ENCODE measurements at regions not wholly inside any gene's neighbourhood (a gene's known extent, or its start where the extent isn't known, plus 50 kb on each side); places are given as distances from the start of the nearest gene placed in this dataset.

- Mint-ChIP-seq H3K36me3 (ENCODE audit: low read depth, unreplicated experiment) (peaks cover 2% of the 10 kb centered on the region), H3K4me1 (ENCODE audit: low read depth, unreplicated experiment) (no peaks in the 10 kb centered on the region), H3K9me3 (ENCODE audit: unreplicated experiment) (peaks cover 18% of the 10 kb centered on the region), H3K4me3 (ENCODE audit: unreplicated experiment) (no peak overlapping the region), H3K27me3 (ENCODE audit: low read depth, unreplicated experiment) (peaks cover 15% of the 10 kb centered on the region), H3K27ac (ENCODE audit: unreplicated experiment) (no peak overlapping the region)
- peak overlapping the region; percentile 13 for H3K4me2 ChIP-seq (ENCODE audit: low read length)
- H3K79me2 ChIP-seq (ENCODE audit: insufficient read depth, low read length), result no peaks in the 10 kb centered on the region
- FAIRE-seq, result no peak
- DNase-seq (ENCODE audit: low read depth), result no peak
- no peaks in the 10 kb centered on the region for H4K20me1 ChIP-seq (ENCODE audit: insufficient read depth, low read length)
- H3K27ac ChIP-seq (ENCODE audit: low read depth, low read length), result no peak overlapping the region
- TF ChIP-seq EZH2 (IDR thresholded peaks at IDR 0.05; ENCODE audit: insufficient read depth, low read length) (no peak), CTCF (IDR thresholded peaks at IDR 0.05; ENCODE audit: insufficient read depth, low read depth, low read length) (no peak)
- peak overlapping the region; percentile 36 for H2AFZ ChIP-seq (ENCODE audit: low read depth, low read length)
- H3K36me3 ChIP-seq (ENCODE audit: insufficient read depth, low read length), result no peaks in the 10 kb centered on the region
- H3K4me1 ChIP-seq (ENCODE audit: insufficient read depth, low read length), result peaks cover 14% of the 10 kb centered on the region
- no peak overlapping the region for H3K4me3 ChIP-seq (ENCODE audit: insufficient read depth, low read depth, low read length)
- H3K27me3 ChIP-seq (ENCODE audit: insufficient read depth, low read length), result no peaks in the 10 kb centered on the region
- no peaks in the 10 kb centered on the region for H3K9me3 ChIP-seq (ENCODE audit: insufficient read depth, low read depth, low read length)
- no peak overlapping the region for H3K9ac ChIP-seq (ENCODE audit: low read length)
These were observed 166.9 kb downstream of the C16orf95 start for GRCh38 chr16:87150262-87150661.

- DNase-seq (ENCODE audit: low read depth), result peak; percentile 17
- Histone ChIP-seq H3K4me1 (ENCODE audit: insufficient read depth, low read length) (peaks cover 9% of the 10 kb centered on the region), H3K4me2 (ENCODE audit: low read length) (peak overlapping the region; percentile 13), H4K20me1 (ENCODE audit: insufficient read depth, low read length) (no peaks in the 10 kb centered on the region), H3K36me3 (ENCODE audit: insufficient read depth, low read length) (no peaks in the 10 kb centered on the region), H3K9me3 (ENCODE audit: insufficient read depth, low read depth, low read length) (no peaks in the 10 kb centered on the region), H3K4me3 (ENCODE audit: insufficient read depth, low read depth, low read length) (no peak overlapping the region), H3K79me2 (ENCODE audit: insufficient read depth, low read length) (no peaks in the 10 kb centered on the region), H3K27me3 (ENCODE audit: insufficient read depth, low read length) (no peaks in the 10 kb centered on the region), H2AFZ (ENCODE audit: low read depth, low read length) (no peak overlapping the region), H3K27ac (ENCODE audit: low read depth, low read length) (no peak overlapping the region), H3K9ac (ENCODE audit: low read length) (no peak overlapping the region)
- H3K9me3 Mint-ChIP-seq (ENCODE audit: unreplicated experiment), result peaks cover 18% of the 10 kb centered on the region
- H3K4me3 Mint-ChIP-seq (ENCODE audit: unreplicated experiment), result no peak overlapping the region
- peaks cover 15% of the 10 kb centered on the region for H3K27me3 Mint-ChIP-seq (ENCODE audit: low read depth, unreplicated experiment)
- no peaks in the 10 kb centered on the region for H3K4me1 Mint-ChIP-seq (ENCODE audit: low read depth, unreplicated experiment)
- no peak for FAIRE-seq
- no peak for TF ChIP-seq EZH2 (IDR thresholded peaks at IDR 0.05; ENCODE audit: insufficient read depth, low read length)
- no peak for TF ChIP-seq CTCF (IDR thresholded peaks at IDR 0.05; ENCODE audit: insufficient read depth, low read depth, low read length)
- no peak overlapping the region for H3K27ac Mint-ChIP-seq (ENCODE audit: unreplicated experiment)
- peaks cover 2% of the 10 kb centered on the region for H3K36me3 Mint-ChIP-seq (ENCODE audit: low read depth, unreplicated experiment)
These were observed 166.4 kb downstream of the C16orf95 start for GRCh38 chr16:87150681-87151280.

- H3K27ac Mint-ChIP-seq (ENCODE audit: unreplicated experiment), result no peak overlapping the region
- Histone ChIP-seq H3K4me1 (ENCODE audit: insufficient read depth, low read length) (peaks cover 8% of the 10 kb centered on the region), H3K27me3 (ENCODE audit: insufficient read depth, low read length) (no peaks in the 10 kb centered on the region), H3K36me3 (ENCODE audit: insufficient read depth, low read length) (no peaks in the 10 kb centered on the region), H3K79me2 (ENCODE audit: insufficient read depth, low read length) (no peaks in the 10 kb centered on the region), H3K4me3 (ENCODE audit: insufficient read depth, low read depth, low read length) (no peak overlapping the region), H3K27ac (ENCODE audit: low read depth, low read length) (no peak overlapping the region), H2AFZ (ENCODE audit: low read depth, low read length) (no peak overlapping the region), H3K9me3 (ENCODE audit: insufficient read depth, low read depth, low read length) (no peaks in the 10 kb centered on the region), H3K9ac (ENCODE audit: low read length) (no peak overlapping the region), H3K4me2 (ENCODE audit: low read length) (no peak overlapping the region), H4K20me1 (ENCODE audit: insufficient read depth, low read length) (no peaks in the 10 kb centered on the region)
- H3K4me3 Mint-ChIP-seq (ENCODE audit: unreplicated experiment), result no peak overlapping the region
- peaks cover 15% of the 10 kb centered on the region for H3K27me3 Mint-ChIP-seq (ENCODE audit: low read depth, unreplicated experiment)
- peaks cover 2% of the 10 kb centered on the region for H3K36me3 Mint-ChIP-seq (ENCODE audit: low read depth, unreplicated experiment)
- TF ChIP-seq CTCF (IDR thresholded peaks at IDR 0.05; ENCODE audit: insufficient read depth, low read depth, low read length), result no peak
- no peak for TF ChIP-seq EZH2 (IDR thresholded peaks at IDR 0.05; ENCODE audit: insufficient read depth, low read length)
- DNase-seq (ENCODE audit: low read depth) (no peak), FAIRE-seq (no peak)
- H3K4me1 Mint-ChIP-seq (ENCODE audit: low read depth, unreplicated experiment), result no peaks in the 10 kb centered on the region
- peaks cover 18% of the 10 kb centered on the region for H3K9me3 Mint-ChIP-seq (ENCODE audit: unreplicated experiment)
These were observed 164.9 kb downstream of the C16orf95 start for GRCh38 chr16:87152221-87152755.

Measured in astrocyte (in vitro differentiated cells and primary cell).